A204.1 (cell line): ENCODE measurements at regions not wholly inside any gene's neighbourhood (a gene's known extent, or its start where the extent isn't known, plus 50 kb on each side); places are given as distances from the start of the nearest gene placed in this dataset.
A peak's percentile ranks its signal among the peaks of the same experiment; 100 is the strongest.

ENCODE experiments used
- FAIRE-seq: peaks from 2 replicates; lab custom pipeline; 2012; peaks lifted over from hg19 to GRCh38; lab: Jason Lieb, UNC

DNA sequence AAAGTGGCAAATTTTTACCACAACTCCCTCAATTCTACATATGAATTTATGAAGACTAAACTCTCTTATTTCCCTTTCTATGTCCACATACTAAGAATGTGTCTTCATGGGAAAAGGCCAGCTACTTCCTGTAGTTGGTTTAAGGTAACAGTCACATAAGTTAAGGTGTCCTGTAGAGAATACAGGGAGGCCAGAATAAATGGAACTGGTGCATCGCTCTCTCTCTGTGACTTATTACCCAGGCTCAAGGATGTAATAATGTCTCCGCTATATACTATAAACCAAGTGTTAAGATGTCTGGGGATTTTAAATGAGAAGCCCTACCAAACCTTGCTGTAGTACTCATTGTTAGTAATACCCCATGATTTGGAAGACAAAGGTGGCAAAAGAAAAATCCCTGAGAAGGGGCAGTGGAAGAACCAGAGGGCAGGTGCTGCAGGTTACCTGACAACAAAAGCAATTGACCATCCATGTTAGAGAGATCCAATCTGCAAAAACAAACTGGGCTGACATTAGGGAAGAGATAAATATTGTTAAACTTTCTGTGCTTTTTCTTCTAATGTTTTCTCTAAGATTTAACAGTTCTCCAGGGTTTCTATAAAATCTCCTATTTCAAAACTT, 372.8 kb downstream of the TMX3 start:
- FAIRE-seq, result no peak

DNA sequence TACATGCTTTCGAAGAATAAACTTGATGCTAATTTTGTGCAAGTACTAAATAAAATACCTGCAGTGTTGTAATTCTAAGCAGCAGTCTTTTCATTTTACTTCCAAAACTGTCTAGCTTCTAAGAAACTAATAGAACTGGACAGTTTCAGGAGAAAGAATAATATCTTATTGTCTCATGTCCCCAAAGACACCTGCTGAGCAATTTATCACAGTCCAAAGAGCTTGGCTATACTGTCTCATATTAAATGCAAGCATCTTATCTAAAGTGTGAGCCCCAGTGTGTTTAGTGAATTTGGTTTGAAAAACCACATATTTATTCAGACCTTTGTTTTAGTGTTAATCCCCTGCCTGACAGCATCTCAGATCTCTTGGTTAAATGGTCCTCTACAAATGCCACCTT, 374.3 kb downstream of the TMX3 start:
- FAIRE-seq, result no peak

DNA sequence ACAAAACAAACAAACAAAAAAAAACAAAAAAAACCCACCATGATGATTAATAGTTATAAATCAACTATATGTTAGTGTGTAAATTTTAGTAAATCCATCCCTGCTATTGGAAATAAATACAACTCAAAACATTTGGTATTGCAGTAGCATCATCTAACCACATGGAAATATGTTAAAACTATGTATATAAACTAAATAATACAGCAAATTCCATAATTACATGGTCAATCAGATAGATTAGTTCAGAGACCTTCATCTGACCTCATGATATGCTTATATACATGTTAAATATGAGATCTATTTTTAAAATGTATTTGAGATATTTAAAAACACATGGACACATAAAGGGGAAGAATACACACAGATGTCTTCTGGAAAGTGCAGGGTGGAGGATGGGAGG, 384.2 kb downstream of the TMX3 start:
- FAIRE-seq, result no peak

DNA sequence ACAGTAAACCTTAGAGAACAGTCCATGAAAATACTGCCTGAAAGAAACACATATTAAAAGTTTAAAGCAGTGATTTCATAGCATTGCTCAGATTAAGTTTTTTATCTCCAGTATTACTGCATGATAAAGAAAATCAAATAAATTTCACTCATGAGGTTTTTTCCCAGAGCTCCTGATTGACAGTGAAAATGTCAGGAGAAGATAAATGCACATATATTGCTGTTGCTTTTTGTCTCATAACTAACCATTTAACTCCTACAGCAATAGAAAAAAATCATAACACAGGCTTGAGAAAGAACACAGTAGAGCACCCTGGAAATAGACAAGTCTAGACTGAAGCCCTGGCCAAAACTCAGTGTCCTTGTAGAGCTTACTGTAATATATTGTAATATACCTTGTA, 391.0 kb downstream of the TMX3 start:
- no peak for FAIRE-seq

DNA sequence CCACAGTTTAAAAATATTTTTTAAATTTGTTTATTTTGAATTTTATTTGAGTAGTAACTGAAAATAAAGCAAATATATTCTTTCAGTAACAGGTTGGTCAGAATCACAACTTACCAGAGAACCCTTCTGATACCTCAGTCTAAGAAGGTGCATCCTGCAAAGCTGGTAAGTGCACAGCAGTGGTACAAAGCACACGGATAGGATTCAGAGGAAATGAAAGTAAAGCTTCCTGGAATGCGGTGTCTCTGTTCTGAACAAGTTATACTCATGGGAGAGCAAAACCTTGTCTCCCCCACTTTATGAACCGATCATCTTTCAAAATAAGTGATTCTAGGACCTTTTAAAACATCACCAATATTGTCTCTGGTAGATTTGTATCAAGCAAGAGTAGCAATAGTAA, 398.3 kb downstream of the TMX3 start:
- no peak for FAIRE-seq

DNA sequence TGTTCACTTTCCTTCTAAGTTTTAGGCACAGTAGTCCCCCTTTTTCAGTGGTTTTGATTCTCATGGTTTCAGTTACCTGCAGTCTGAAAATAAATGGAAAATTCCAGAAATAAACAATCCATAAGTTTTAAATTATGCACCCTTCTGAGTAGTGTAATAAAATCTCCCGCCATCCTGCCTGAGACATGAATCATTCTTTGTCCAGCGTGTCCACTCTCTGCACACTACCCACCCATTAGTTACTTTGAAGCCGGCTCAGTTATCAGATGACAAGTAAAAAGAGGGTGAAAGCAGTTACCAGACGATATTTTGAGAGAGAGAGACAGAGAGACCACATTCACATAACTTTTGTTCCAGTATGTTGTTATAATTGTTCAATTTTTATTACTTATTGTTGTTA, 400.5 kb downstream of the TMX3 start:
- FAIRE-seq, result no peak

DNA sequence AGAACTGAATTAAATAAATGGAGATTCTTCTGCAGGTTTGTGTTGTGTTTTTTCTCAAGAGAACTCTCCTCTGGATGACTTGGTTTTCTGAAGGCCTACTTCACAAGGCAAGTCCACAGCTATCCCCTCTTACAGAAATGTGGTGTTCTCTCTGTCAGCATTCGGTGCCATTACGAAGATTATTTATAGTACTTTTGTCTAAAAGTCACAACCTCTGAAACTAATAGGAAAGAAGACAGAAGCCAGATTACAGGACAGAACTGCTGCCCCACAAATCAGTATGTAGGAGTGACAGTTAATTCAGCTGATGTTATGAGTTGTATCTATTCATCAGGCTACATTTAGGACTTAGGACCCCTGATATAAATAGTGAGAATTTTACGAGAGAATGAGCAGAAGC, 413.5 kb downstream of the TMX3 start:
- no peak for FAIRE-seq

DNA sequence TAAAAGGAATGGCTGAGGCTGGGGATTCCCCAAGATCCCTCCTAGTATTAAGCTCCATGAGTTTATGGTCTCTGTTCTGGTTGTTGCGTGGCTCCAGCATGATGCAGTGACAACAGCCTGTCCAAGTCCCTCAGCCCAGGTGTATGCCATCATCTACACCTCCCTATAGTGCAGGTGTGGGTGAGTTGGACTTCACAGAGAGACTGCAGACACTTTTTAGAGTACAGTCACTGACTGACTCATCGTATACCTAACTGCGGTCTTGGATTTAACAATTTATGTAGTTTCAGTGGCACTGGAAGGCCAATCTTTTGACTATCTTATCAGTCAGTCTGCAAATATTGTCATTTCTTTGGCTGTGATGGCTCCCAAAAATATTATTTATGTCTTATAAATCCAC, 415.0 kb downstream of the TMX3 start:
- no peak for FAIRE-seq

DNA sequence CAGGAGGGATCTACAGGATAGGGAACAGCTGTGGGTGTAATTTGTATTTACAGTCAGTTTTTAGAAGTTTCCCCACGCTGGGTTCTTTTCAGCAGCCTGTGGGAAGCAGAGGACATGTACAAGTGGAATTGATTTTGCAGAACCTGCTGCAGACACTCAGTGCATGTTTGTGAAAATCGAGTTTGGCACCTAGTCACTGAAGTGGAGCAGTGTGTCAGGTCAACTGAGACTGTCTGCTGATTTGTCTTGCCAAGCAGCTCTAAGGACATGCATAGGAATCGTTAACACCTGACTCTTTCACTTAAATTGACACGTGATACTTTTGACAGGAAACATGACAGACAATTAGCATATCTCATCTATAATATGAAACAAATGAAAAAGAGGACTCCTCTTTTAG, 416.6 kb downstream of the TMX3 start:
- no peak for FAIRE-seq

DNA sequence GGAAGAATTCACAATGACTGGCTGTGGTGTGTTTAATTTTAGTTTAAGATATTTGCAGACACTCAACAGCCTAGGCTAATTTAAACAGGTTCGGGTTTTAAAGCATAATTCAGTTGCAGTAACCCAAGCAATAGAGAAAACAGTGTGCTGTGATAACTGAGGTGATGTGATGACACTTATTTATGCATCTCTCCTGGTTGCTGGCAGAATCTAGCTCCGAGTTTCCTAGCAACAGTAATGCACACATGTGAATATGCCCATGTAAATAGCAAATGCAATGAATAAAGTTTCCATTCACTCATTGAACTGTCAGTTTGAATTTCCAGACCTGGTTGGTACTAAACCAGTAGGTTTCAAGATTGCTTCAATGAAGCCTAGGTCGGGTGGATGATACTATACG, 426.5 kb downstream of the TMX3 start:
- FAIRE-seq, result no peak

DNA sequence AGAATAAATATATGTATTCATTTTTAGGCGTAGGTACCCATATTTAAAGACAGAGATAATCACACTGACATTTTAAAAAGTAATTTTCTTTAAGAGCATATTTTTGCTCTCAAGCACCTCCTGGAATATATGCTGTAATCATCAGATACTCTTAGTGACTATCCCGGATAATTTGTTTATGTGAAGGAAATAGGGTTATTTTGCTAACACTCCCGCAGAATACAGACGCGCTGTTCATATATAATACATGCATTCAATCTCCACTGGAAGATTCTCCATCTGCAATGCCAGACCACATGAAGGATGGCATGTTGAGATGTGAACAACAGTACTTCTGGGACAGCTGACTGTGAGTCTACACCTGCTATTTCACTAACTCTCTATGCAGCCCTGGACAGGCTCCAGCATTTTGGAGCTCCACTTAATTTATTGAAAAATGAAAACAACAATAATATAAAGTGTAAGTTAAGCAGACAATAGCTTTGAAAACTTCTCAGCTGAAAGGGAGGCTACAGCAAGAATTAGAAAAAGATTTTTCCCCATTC, 430.6 kb downstream of the TMX3 start:
- FAIRE-seq, result no peak

DNA sequence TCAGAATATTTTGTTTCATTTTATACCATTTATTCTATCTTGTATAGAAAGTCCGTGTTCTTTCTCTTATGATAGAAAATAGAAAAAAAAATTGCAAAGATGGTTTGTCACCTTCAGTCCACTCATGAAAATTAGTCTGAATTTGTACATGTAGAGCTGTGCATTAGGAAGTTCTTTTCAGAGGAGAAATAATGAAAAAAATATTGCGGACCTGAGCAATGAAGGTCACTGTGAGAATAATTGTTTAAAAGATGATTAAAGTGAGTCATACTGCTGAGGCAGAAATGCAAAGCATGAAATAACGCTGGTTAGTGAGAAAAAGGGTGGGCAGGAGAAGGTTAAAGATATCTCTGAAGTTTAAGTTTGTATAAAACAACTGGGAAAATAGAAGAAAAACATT, 431.1 kb downstream of the TMX3 start:
- no peak for FAIRE-seq

DNA sequence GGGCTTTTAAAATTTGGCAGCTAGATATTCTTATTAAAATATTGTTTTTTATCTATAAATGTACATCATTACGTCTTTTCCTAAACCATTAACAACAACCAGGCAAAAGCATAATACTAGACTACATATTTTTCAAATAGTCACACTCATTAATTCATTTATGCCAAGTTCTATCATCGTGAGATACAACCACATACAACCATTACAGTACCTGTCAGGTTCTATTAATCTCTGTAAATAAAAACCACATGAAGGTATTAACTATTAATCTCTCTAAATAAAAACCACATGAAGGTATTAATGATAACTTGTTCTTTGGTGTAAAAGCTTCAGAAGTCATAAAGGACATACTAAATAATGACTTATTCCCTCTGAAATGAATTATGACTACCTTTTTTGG, 432.7 kb downstream of the TMX3 start:
- FAIRE-seq, result peak; percentile 47

DNA sequence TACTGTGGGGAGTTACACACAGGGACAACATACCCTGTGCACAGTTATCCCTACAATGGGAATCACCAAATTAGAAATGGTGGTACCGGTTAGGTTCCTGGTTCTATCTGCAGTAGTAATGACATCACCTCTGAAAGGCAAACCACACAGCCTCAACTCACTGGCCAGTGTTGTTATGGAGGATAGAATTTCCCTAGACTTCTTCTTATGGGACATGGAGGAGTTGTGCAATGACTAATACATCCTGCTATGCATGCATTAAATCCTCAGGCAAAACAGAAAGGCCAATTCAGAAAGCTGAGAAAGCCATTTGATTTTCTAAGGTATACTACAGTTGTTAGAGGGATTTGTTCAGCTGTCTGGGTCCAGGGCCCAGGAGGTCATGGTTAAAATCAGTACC, 439.3 kb downstream of the TMX3 start:
- FAIRE-seq, result no peak

DNA sequence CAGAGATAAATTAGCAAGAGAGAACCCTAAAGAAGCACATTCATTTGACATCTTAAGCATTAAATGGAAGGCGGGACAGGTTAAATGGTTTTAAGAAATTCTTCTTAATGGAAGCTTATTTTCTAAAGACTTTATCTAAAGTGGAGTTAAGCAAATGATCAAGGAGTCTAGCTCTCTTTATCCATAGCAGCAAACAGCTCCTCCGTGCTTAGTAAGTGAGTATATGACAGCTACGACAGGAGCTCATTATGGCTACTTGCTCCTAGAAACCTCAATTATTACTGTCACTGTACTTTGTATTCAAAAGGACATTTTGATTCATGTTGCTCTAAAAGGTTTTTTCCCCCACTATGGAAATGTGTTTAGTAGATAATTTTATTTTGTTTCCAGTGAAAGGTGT, 444.9 kb downstream of the TMX3 start:
- no peak for FAIRE-seq

DNA sequence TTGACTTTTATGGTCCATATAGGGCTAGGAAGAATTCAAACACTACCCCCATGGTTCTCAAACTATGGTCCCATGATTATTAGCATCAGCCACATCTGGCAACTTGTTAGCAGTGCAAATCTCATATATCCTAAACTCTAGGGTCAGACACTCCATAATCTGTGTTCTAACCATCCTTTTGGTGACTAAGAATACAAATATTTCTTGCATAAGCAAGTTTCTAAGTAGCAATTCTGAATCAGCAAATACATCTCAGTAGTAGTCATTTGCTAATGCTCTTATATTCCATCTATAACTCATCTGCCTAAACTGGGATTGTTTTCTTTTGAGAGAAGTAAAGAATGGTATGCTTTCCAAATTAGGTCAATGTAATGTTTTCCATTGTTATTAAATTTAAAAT, 447.3 kb downstream of the TMX3 start:
- FAIRE-seq, result no peak

DNA sequence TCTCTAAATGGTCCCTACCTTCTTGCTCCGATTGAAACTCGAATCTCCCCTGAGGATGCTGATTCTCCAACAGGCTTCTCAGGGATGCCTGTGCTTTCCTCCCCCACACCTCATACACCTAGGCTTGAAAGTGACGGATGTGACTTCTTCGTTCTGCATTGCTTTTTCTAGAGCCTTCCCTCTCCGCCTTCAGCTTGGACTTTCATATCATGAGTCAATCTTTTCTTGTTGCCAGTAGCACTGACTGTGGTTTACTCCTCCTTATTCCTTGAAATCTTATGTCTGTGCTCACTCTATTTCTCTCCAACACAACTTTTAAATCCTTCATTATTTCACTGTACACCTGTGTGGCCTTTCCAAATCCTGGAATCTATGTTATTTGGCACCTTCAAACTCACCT, 451.4 kb downstream of the TMX3 start:
- no peak for FAIRE-seq

DNA sequence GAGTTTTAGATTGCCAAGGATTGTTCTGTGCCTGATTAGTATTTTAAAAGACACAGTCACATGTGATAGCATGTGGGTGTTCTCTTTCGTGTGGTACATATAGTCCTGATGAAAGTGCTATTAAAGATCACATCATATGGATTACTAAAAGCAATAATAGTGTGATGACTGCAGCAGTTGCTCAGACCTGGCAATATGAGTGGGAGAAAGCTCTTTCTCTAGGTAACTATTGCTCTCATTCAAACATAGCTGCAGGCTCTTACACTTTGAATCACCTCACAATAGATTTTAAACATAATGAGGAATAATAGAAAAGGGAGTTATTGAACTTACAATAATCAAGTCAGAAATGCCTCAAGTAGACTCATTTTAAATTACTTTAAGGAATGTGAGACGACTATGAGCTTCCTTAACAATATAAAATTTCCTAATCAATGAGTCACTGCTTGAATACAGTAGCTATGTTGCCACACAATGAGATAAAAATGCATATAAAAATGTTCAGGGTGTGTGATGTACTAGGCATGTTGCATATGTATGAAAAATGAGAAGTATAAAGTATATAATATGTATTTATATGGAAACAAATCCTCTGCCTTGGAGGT, 452.1 kb downstream of the TMX3 start:
- FAIRE-seq, result no peak

DNA sequence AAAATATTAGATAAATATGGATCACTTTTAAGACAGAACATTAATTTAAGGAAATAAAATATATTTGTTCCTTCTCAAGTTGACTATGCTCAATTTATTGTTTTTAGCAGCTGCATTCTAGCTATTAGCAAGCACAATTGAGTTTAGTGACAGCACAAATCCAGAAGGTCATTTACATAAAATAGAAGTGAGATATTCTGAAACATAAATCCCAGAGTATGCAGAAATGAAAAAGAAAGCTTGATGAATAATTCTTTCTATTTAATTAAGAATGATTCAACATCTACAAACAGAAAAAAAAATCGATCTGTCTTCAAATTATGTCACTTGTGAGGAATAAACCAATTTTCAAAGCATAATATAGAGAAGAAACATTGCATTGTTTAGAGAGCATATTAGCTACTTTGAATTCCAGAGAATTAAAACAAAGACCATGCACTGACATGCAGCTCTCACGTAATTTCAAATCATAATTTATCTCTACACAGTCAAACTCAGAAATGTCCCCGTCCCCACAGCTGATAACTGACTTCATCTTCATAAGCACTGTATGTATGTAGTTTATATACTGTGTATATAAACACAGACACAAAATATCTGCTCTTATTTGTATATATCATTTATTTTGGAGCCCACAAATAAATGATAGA, 458.4 kb downstream of the TMX3 start:
- no peak for FAIRE-seq

DNA sequence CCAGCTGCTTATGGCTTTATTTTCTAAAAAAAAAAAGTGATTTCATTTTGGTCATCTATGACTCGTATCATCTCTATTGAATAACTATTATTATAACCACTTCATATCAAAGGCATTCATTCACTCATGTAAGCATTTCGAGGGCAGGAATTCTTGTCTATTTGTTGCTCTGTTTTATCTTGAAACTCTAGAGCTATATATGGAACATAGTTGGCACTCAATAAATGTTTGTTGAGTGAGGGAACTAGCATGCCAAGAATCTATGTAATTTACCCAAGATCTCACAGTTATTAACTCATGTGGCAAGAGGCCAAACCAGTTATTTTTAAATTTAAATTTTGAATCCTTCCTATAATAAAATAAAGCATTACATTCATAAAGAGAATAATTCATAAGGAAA, 470.1 kb downstream of the TMX3 start:
- no peak for FAIRE-seq

DNA sequence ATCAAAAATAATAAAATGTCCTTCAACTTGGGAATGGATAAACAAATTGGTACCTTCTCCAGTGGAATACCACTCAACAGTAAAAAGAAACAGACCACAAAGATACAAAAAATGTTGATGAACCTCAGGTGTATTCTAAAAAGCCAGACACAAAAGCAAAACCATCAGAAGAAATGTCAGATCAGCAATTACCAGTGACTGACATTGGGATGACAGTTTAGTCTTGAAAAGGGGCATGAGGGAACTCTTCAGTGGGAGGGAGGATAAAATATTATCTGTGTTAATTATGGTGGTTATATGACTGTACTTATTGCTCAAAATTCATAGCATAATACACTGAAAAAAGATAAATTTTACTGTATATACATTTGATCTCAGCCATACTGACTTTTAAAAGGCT, 473.0 kb downstream of the TMX3 start:
- FAIRE-seq, result no peak

DNA sequence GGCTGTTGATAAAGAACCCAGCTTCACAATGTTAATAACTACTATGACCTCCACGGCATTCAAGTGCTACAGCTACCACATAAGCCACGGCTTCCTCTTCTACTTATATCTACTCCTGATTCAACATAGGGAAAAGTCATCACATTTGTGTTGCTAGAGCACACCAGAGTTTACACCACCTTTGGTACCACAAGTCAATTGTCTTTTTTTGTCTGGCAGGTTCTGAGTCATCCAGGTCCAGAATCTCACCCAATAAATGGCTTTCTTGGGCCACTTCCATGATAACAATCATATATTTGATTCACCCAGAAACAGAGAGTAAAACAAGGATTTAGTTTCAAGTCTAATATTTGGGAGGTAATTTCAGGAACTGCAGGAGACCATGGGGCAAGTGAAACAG, 480.2 kb downstream of the TMX3 start:
- no peak for FAIRE-seq

DNA sequence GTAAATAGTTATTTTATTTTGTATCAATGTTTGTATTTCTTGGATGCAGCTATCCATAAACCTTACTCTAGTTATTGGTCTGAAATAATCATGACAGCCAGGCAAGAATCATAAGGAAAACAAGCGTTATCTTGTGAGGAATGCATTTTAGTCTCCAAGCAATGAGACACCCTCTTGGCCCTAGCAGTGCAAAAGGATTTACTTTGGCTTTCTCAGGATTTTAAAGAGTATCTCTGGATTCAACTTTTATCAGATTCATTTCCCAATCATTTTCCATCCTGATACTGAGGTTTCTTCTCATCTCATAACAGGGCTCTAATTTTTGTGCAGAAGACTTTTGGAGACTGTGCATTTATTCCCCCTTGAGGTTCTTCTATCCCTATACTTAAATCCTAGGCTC, 480.8 kb downstream of the TMX3 start:
- no peak for FAIRE-seq

DNA sequence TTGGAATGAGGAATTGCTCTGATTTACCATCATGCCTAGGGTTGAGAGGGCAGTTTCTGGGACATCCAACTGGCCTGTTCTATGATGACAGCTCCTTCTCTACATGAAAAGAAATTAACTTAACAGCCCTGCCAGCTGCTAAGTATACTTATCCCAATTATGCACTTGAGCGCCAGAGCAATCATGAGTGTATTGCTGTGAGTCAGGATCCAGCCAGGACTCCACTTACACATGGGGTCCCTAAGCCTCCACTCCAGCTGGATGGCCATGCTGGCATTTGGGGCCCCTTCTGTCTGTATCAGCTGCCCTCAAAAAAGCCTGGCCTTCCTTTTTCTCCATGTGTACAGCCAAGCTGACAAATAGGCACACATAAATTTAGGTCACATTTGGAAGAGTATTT, 481.9 kb downstream of the TMX3 start:
- no peak for FAIRE-seq
